Fibroblast of upper back skin (primary cell): ENCODE measurements at regions not wholly inside any gene's neighbourhood (a gene's known extent, or its start where the extent isn't known, plus 50 kb on each side); places are given as distances from the start of the nearest gene placed in this dataset.
"Not testable (repeated sequence)": the region's sequence is repeated elsewhere in the genome, so short reads cannot be mapped to it uniquely, and the experiment has no call there.

ENCODE experiments used
- DNase-seq: peaks from one replicate; pipeline ENCODE4 v3.0.0-alpha.2; 2013

DNA sequence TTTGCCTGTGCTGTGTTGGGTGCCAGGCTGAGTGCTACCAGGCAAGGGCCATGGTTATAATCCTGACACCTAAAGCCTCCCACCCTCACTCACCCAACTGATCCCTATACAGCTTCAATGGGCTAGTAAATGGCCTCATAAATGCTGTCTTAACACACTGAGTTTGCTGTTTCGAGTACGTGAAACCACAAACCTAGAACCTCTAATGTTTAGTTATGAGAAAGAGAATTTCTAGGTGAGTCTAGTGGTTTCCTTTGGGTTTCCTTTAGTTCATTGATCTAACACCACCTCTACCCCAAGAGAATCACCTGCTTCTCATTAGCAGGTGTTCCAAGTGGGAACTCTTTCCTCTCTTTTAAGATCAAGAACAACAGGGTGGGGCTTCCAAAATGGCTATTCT, 172.0 kb downstream of the MC4R start:
- no peak for DNase-seq

DNA sequence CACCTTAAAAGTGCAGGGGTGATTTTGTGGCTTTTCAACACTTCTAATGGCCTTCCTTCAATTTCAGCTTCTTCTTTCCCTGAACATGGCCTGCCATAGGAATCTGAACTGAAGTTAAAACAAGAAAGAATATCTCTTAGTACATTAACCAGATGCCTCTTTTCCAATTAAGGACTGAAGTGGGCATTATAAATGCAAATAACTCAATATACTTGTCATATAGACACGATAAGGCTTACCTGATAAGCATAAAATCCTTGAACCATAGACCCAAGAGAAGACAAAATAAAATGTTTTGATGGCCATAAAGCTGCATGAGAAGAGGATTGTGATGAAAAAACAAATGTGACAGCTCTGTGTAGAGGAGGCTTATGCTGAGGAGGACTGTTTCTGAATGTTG, 173.1 kb downstream of the MC4R start:
- no peak for DNase-seq

DNA sequence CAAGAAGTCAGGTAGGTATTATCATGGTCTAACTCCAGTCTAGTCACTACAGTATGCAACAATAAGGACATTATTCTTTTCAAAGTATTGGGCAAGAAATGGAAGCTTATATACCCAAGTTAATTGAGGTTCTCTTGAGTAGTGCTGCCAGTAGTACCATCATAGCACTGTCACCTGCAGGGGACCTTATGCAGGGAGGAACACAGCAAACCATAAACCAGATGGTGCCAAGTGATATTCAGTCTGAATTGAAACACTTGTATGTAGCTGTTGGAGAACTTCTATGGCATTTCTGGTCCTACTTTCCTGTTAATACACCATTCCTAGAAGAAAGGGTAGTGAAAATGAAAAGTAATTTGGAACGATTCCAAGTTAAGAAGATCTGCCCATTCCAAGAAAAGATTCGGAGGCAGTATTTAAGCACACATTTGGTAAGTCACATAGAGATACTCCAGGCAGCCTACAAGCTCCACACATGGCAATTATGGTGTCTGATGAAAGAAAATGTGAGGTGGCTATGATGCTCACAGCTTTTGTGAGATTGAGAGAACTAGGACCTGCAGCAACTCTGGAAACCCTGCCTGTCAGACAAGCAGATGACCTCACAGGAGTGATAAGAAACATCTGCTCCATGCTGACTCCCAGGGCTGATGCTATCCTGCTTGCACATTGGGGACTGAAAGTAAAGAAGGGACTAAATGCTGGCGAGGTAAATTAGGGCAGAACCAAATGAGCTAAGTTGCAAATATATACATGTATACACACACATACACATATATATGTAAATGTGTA, 174.7 kb downstream of the MC4R start:
- DNase-seq: peak; percentile 26

DNA sequence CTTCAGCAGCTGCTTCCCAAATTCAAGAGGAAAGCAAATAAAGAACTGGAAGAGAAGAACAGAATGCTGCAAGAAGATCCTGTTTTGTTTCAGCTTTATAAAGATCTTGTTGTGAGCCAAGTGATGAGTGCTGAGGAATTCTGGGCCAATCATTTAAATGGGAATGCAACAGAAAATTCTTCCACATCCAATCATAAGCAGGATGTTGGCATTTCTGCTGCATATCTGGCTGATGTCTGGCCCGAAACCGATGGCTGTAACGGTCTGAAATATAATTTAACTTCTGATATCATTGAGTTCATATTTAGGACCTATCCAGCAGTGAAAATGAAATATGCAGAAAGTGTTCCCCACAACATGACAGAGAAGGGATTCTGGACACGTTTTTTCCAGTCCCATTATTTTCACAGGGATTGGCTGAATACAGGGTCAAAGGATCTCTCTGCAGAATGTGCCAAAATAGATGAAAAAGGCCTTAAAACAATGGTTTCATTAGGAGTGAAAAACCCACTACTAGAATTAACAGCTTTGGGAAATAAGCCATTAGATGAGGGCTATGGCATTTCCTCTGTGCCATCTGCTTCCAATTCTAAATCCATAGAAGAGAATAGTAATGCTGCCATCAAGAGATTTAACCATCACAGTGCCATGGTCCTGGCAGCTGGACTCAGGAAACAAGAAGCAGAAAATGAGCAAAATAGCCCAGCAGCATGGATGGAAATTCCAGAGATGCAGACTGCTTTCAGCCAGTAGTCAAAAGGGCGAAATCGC, 175.6 kb downstream of the MC4R start:
- peak; percentile 10 for DNase-seq

DNA sequence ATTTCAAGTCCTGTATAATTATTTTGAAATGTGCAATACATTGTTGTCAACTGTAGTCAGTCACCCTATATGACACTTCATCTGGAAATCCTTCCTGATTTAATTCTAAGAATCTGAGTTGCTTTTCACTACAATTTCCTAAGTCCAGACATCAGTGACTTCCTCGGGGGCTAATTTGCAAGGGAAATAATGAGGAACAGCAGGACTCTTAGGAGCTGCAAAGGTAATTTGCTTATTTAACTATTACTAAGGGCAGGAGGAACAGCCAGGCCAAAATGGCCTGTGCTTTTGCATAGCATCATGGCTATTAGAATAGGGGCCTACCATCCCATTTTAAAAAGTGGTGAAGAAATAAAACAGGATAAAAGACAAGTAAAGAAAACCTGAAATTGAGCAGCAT, 178.8 kb downstream of the MC4R start:
- no peak for DNase-seq

DNA sequence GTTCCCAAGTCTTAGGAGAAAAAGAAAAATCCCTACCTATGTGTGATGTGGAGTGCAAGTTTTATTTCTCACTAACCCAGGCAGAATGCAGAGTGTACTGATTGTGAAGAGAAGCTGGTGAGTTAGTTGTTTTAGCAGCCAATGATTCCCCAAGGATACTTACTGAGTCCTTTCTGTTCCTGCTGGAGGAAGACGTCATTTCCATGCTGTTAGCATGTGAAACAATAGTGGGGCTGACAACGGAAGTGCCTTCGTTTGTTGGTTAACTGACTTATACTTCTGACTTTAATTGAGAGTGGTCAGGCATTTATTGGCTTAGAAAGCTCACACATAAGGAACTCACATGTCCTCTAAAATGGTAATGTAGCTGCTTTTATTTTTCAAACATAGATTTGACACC, 180.6 kb downstream of the MC4R start:
- DNase-seq: no peak

DNA sequence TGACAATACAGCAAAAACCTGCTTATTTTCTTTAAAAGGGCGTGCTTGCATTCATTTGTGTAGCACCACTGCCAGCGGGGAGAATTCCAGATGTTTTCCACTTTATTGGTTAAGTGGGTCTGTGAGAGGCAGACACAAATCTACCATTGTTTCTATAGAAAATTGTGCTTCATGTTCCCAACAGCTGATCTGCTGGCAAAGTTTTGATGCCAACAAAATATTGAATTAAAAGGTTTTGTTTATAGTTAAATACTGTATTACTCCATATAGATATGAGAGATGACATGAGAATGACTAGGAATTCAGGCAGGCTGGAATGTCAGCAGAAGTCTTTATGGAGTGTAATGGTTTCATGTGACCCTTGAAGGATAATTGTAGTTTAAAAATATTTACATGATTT, 182.7 kb downstream of the MC4R start:
- DNase-seq: no peak

DNA sequence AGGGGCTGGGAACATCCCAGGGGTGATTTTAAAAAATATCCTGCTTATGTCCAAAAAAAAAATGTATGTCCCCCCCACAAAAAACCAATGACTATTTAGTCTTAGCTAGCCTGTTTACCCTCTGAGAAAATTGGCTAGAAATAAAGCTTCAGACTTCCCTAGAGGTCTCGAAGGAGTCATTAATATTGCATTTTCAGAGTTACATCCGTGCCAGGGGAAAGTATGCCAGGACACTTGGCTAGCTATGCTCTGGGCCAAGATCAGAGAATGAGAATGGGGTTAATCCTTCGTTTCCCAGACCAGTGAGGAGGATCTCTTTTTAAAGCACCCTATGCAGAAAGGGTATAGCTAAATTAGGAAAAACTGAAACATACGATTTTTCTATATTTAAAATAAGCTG, 183.6 kb downstream of the MC4R start:
- no peak for DNase-seq

DNA sequence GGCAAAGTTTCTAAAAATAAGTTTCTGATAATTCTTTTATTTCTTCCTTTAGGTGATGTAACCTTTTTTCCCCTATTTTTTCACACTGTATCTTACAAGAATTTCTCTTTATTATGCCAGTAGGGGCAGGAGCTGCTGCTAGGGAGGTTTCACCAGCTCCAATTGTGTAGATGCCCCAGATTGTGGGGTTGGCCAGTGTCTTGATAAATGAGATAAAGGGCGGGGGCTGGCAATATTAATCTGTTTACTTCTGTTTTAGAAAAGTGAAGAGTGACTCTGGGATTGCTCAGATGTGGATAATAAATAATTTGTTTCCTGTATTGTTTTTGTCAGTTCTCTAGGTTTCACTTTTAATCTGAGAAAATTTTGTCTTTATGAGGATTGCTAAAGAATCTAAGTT, 190.4 kb downstream of the MC4R start:
- no peak for DNase-seq

DNA sequence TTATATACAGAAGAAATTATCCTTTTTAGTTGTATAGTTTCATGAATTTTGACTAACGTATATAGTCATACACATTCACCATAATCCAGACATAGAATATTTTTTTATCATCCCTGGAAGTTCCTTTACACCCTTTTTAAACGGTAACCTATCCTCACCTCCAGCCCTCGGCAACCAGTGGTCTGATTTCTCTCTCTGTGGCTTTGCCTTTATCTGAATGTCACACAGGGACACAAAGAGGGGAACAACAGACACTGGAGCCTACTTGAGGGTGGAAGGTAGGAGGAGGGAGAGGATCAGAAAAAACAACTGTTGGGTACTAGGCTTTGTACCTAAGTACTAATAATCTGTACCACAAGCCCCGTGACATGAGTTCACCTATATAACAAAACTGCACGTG, 191.9 kb downstream of the MC4R start:
- no peak for DNase-seq

DNA sequence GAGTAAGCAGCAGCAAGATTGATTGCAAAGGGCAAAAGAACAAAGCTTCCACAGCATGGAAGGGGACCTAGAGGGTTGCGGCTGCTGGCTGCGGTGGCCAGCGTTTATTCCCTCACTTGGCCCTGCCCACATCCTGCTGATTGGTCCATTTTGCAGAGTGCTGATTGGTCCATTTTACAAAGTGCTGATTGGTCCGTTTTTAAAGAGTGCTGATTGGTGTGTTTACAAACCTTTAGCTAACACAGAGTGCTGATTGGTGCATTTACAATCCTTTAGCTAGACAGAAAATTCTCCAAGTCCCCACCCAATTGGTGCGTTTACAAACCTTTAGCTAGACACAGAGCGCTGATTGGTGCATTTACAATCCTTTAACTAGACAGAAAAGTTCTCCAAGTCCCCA, 194.4 kb downstream of the MC4R start:
- not testable (repeated sequence) for DNase-seq

DNA sequence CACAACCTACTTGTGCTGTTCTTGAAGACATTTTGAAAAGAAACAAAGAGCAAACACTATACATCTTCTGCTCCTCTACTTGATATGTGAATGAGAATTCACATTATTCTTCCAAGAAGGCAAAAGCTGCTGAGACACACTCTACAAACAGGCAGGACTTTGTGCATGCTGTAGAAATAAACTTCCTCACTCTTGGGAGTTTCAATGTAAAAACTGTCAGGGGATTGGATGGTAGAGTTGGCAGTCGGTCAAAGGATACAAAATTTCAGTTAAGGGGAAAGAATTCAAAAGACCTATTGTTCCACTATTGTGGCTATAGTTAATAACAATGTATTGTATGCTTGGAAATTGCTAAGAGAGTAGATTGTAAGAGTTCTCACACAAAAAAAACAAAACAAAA, 196.3 kb downstream of the MC4R start:
- no peak for DNase-seq

DNA sequence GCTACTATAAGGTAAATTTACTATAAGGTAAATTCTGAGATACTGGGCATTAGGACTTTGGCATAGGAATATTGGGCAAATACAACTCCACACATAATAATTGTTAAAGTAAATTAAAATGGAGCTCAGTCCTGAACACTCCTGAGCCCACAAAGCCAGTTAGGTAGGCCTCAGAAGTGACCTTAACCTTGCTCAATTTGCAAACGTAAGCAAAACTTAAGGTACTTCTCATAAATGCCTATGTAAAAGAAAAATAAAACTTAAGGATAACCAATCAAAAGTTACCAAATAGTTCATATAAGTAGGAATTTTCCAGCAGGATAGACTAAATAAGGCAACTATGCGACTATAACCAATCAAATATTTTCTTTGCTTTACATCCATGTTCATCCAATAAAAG, 197.7 kb downstream of the MC4R start:
- no peak for DNase-seq

DNA sequence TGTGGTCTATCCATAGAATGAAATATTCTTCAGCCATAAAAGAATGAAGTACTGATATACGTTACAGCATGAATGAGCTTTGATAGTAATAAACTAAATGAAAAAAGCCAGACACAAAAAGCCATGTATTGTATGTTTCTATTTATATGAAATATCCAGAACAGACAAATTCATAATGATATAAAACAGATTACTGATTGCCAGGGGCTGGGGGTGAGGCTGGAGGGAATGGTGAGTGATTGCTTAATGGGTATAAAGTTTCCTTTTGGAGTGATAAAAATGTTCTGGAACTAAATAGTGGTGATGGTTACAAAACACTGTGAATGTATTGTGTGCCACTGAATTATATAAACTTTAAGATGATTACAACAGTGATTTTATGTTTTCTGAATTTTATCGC, 200.5 kb downstream of the MC4R start:
- no peak for DNase-seq

DNA sequence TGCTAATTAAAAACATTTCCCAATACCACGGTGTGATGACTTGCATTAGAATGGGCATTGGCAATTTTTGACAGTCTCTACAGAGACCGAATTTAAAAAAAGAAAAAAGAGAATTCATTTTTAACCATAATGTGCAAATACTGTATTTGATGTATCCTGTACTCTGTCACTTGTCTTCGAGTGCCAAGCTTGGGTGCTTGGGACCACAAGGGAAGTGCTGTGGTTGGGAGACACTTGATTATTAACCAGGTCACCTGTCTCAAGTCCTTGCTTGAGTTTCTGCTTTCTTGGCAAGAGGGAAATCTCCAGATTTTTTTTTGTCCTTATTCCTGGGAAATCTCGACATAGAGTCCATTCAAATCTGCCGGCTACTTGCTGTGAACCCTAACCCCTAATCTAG, 209.0 kb downstream of the MC4R start:
- DNase-seq: no peak

DNA sequence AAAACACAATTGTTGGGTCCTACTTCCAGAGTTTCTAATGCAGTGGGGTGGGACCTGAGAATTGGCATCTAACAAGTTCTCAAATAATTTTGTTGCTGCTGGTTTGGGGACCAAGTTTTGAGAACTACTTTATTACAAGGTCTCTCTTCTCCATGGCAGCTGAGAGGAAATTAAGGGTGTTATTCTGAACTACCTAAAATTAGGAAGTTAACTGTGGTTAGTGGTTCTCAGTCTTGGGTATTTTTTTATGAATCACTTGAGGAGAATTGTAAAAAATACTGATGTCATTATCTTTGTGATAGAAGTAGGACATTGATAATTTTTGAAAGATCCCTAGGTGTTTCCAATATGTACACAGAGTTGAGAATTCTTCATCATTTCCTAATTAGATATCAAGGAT, 210.2 kb downstream of the MC4R start:
- no peak for DNase-seq

DNA sequence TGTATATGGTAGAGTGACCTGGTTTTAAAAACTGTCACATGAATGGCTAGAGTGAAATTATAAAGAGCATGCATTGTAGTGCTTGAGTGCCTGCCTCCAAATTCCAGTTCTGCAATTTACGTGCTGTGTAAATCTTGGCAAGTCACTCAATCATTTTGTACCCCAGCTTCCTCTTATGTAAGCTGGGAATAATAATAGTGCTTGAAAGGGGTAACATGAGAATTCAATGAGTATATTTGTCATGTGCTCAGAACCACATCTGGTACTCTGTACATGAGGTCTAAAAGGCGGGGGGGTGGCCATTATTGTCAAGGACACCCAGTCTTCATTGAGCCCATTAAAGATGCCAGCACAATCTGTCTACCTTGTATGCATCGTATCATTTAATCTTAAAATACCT, 214.8 kb downstream of the MC4R start:
- no peak for DNase-seq

DNA sequence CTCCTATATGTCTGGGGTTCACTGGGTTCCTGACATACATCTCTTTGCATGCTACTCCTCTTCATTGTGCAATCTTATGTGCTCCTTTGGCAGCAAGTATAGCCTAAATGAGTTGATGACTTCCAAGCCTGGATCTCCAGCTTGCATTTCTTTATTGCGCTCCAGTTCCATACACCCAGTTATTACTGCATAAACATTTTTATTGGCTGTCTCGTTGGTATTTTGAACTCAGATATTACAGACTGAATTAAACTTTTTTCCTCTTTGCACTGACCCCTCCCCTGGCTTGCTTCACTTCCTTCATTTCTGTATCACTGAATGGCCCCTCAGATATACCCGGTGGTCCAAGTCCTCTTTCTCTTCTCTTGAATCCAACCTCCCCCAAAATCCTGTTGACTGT, 219.2 kb downstream of the MC4R start:
- no peak for DNase-seq

DNA sequence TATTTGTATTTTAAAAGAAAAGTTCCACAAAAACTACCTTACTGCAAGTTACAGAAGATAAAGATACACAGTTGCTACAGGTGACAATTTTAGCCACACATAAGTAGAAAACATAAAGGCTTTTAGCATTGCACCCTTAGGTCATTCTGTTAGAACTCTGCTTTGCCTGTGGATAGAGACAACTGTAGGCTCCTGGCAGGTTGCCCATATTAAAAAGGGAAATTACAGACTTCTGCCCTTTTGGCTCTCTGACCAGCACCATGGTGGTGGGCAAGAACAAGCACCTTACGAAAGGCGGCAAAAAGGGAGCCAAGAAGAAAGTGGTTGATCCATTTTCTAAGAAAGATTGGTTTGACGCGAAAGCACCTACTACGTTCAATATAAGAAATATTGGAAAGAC, 223.3 kb downstream of the MC4R start:
- no peak for DNase-seq

DNA sequence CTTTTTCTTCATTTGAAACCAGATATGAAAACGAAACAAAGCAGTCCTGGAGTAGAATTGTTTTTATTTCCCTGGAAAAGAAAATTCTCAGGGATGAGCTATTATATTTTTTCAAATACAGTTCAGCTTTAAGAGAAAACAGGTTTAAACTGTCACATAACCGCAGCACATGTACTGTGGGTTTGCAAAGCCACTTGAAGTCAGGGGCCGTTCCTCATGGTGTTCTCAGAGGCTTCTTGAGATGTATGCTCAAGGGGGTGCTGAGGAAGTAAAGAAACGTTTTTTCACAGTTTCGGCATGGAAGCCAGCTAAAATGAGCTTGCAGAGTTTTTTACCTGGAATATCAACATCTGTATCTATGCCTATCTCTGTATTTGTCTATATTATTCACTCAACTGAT, 225.3 kb downstream of the MC4R start:
- DNase-seq: no peak

DNA sequence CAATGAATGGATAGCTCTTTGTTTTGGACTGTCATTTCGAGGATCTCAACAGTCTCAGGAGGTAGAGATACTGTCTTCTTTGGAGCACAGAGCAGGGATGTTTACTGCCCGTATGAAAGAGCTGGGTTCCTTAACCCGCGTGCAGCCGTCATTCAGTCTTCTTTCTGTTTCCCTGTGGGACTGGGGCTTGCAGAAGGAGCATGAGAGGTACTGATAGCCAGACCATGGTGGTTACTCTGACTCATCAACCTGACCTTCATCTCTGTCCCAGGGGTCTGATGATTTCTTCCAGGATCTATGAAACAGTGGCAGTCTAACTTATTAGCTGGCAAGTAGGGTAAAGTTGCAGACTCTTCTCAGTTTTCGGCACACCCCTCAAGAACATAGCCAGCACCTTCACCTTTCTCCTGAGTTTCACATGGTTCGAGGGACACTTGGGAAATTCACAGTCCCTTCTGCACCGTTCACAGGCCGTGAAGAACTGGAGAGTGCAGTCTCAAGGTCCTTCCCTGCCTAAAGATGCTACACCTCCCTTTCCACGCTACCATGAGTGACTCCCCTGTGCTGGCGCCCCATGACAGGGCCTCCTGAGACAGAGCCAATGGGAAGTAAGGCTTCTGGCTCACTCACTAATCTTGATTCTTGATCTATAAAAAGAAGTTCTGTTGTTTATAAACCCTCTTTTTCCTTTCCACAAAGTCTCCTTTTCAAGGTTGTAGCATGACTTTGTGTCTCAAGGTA, 226.2 kb downstream of the MC4R start:
- peak; percentile 72 for DNase-seq

DNA sequence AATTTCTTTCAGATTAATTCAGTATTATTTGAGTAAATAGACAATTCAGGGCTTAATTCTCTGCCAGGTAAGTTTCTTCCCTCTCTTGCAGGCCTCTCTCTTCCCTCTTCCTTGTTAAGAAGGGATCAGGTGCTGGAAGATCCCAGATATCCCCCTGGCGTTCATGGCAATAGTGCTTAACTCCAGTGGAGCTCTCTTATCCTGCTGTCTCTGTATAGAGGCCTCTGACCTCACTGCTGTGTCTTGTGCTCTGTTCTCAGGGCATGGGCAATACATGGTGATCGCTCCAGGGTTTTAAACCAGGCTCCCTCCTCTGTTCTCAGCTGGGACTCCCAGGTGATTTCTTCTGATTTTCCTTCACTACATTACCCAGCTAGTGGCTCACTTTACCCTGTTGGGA, 226.8 kb downstream of the MC4R start:
- DNase-seq: no peak

DNA sequence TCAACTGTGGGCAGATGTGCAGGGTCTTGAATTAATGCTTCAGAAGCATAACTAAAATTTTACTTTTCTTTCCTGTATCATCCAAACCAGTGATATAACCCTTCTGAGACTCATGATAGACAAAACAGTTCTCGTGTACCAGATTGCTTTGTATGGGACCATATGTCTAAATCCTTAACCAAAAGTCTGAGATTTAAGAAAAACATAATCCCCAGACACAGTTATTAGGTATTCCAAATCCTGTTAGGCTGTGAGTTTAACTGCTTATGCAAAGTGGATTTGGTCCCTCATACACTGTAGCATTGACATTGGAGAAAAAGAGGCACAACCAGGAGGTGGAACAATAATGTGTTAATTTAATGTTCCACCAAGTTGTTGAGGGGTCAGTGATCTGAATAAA, 235.0 kb downstream of the PMAIP1 start:
- no peak for DNase-seq

DNA sequence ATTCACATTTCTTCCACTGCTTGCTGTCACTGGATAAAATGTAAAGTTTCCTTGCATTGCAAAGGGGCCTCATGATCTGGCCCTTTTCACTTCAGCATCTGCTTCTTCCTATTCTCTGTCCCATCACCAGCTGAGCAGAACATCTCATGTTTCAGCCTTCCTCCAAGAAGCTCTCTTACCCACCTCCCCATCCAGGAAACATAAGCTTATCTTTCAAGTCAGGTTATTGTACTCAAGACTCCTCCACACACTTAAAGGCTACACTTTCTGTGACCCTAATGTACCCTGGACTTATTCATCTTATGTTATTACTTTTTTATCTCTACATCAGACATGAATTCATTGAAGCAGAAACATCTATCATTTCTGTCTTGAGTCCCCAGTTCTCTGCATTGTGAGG, 230.5 kb downstream of the PMAIP1 start:
- no peak for DNase-seq
